ENCODE measurements at regions not wholly inside any gene's neighbourhood (a gene's known extent, or its start where the extent isn't known, plus 50 kb on each side); places are given as distances from the start of the nearest gene placed in this dataset.
"Not testable (repeated sequence)": the region's sequence is repeated elsewhere in the genome, so short reads cannot be mapped to it uniquely, and the experiment has no call there.

DNA sequence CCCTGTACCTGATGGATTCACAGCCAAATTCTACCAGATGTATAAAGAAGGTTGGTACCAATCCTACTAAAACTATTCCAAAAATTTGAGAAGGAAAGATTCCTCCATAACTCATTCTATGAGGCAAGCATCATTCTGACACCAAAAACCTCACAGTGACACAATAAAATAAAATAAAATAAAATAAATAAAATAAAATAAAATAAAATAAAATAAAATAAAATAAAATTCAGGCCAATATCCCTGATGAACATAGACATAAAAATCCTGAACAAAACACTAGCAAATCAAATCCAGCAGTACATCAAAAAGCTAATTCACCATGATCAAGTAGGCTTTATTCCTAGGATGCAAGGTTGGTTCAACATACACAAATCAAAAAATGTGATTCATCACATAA, 108.1 kb downstream of the PROX1 start:
- H3K27me3 ChIP-seq; H3K4me1 ChIP-seq; H3K36me3 ChIP-seq (replicated peaks in 1 of 2; ENCODE audit: insufficient read depth in 1 of 2, low read depth in 2 of 2); H3K4me3 ChIP-seq; DNase-seq; H3K9me3 ChIP-seq; intact Hi-C loops (cut with DNase I); H3K27ac ChIP-seq; ATAC-seq: not testable (repeated sequence)

DNA sequence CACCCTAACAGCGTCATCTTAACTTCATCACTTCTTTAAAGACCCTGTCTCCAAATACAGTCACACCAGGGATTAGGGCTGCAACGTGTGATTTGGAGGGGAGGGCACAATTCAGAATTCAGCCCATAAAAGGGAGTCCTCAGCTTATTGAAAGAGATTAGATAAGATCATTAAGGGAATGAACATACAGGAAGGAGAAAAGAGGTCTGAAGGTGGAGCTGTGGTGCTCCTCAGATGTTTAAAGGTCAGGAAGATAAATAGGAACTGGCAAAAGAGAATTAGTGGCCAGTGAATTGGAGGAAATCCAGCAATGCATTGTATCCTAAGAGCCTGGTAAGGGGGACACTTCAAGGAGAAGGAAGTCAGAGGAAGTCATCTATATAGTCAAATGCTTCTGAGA, 113.5 kb downstream of the PROX1 start:
- no peak for TF ChIP-seq POLR2A (IDR thresholded peaks at IDR 0.05)
- TF ChIP-seq, protein P1, sequence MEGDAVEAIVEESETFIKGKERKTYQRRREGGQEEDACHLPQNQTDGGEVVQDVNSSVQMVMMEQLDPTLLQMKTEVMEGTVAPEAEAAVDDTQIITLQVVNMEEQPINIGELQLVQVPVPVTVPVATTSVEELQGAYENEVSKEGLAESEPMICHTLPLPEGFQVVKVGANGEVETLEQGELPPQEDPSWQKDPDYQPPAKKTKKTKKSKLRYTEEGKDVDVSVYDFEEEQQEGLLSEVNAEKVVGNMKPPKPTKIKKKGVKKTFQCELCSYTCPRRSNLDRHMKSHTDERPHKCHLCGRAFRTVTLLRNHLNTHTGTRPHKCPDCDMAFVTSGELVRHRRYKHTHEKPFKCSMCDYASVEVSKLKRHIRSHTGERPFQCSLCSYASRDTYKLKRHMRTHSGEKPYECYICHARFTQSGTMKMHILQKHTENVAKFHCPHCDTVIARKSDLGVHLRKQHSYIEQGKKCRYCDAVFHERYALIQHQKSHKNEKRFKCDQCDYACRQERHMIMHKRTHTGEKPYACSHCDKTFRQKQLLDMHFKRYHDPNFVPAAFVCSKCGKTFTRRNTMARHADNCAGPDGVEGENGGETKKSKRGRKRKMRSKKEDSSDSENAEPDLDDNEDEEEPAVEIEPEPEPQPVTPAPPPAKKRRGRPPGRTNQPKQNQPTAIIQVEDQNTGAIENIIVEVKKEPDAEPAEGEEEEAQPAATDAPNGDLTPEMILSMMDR (IDR thresholded peaks at IDR 0.05) = no peak
- intact Hi-C loops (cut with DNase I) = no loop called here

DNA sequence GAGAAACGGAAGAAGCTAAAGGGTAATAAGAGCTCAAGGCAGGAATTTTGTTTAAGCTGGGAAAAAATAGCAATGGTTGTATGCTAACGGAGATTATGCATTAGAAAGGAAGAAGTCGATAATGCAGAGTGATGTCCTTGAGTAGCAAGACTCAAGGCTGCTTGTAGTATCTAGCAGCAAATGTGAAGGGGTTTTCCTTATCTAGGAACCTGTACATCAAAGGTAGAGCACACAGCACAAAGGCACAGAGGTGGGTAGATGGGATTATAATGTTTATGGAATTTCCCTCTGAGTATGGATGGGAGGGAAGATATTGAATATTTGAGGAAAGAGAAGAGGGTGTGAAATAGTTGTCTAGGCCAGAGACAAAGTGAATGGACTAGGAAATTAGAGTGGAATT, 114.1 kb downstream of the PROX1 start:
- Histone ChIP-seq H3K9me3 (no peaks in the 10 kb centered on the region), H3K27me3 (no peaks in the 10 kb centered on the region), H3K4me1 (peaks cover under 1% of the 10 kb centered on the region), H3K36me3 (replicated peaks in 1 of 2; ENCODE audit: insufficient read depth in 1 of 2, low read depth in 2 of 2) (no peaks in the 10 kb centered on the region), H3K4me3 (no peak overlapping the region), H3K27ac (no peak overlapping the region)
- DNase-seq (no peak), ATAC-seq (no peak)
- WGBS, 2 donors = 48 to 58% methylated on average over 3 of the region's 3 CpGs
- intact Hi-C loops (cut with DNase I) = no loop called here
- TF ChIP-seq, protein P1 (IDR thresholded peaks at IDR 0.05) = no peak
- no peak for TF ChIP-seq POLR2A (IDR thresholded peaks at IDR 0.05)

More for the DNA sequence above, 113.5 kb downstream of the PROX1 start:
- H3K4me3 ChIP-seq = no peak overlapping the region
- no peak overlapping the region for H3K27ac ChIP-seq
- no peaks in the 10 kb centered on the region for H3K4me1 ChIP-seq
- WGBS, 2 donors = 66 to 73% methylated on average over 2 of the region's 2 CpGs
- no peaks in the 10 kb centered on the region for H3K36me3 ChIP-seq (replicated peaks in 1 of 2; ENCODE audit: insufficient read depth in 1 of 2, low read depth in 2 of 2)
- H3K9me3 ChIP-seq = no peaks in the 10 kb centered on the region
- ATAC-seq (no peak), DNase-seq (no peak)
- H3K27me3 ChIP-seq = no peaks in the 10 kb centered on the region

- Histone ChIP-seq H3K4me3 (no peak overlapping the region), H3K27ac (no peak overlapping the region), H3K9me3 (no peaks in the 10 kb centered on the region), H3K36me3 (replicated peaks in 1 of 2; ENCODE audit: insufficient read depth in 1 of 2, low read depth in 2 of 2) (no peaks in the 10 kb centered on the region), H3K27me3 (no peaks in the 10 kb centered on the region), H3K4me1 (peaks cover 7% of the 10 kb centered on the region)
- TF ChIP-seq POLR2A (IDR thresholded peaks at IDR 0.05) = no peak
- TF ChIP-seq, protein P1 (IDR thresholded peaks at IDR 0.05) = no peak
- ATAC-seq (no peak), DNase-seq (no peak)
- 56 to 63% methylated on average over 2 of the region's 2 CpGs for WGBS, 2 donors
- intact Hi-C loops (cut with DNase I) = no loop called here
Observed at GRCh38 chr1:214102907-214103306, 115.1 kb downstream of the PROX1 start.

DNA sequence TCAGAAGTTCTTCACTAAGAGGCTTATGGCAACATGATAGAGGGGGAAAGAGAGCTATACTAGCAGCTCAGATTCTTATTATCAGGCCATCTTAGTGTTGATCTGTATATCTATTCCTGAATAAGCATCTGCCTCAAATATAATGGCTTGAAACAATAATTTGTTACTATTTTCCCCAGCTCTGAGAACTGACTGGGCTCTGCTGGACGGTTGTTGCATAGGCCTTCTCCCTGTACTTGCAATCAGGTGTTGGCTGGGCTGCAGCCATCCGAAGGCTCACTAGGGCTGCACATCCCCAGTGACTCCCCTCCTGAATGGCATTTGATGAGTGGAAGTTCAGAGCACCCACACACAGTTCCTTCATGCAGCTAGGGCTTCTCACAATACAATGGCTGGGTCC, 116.0 kb downstream of the PROX1 start:
- Histone ChIP-seq H3K27ac (no peak overlapping the region), H3K36me3 (replicated peaks in 1 of 2; ENCODE audit: insufficient read depth in 1 of 2, low read depth in 2 of 2) (no peaks in the 10 kb centered on the region), H3K27me3 (no peaks in the 10 kb centered on the region), H3K4me1 (peaks cover 7% of the 10 kb centered on the region), H3K4me3 (no peak overlapping the region), H3K9me3 (no peaks in the 10 kb centered on the region)
- 91 to 93% methylated on average over 2 of the region's 2 CpGs for whole genome bisulfite sequencing, 2 donors
- intact Hi-C loops (cut with DNase I) = no loop called here
- TF ChIP-seq, protein P1 (IDR thresholded peaks at IDR 0.05) = no peak
- TF ChIP-seq POLR2A (IDR thresholded peaks at IDR 0.05) = no peak
- no peak for DNase-seq
- no peak for ATAC-seq

All from body of pancreas (tissue), 4 donors.